Gastrocnemius medialis (tissue), 4 donors: ENCODE measurements at regions not wholly inside any gene's neighbourhood (a gene's known extent, or its start where the extent isn't known, plus 50 kb on each side); places are given as distances from the start of the nearest gene placed in this dataset.

ENCODE experiments used
- ATAC-seq, 2 donors: fragments of 150-250 bp; one replicate each; pipeline ENCODE4 v1.9.1; 2016
- DNase-seq, 2 donors: peaks; one replicate each; pipeline ENCODE4 v3.0.0-alpha.2; 2019
- H3K27ac ChIP-seq, 4 donors: fragments of 200-600 bp; sonication (generic); 1 replicate in 1 of 4; 2 replicates in 3 of 4; pipeline ENCODE4 v1.5.1; 2016 to 2018; ENCODE audit warnings: mild to moderate bottlenecking in 2 of 4, moderate library complexity in 1 of 4
- H3K27me3 ChIP-seq, 3 donors: fragments of 200-600 bp; sonication (generic) in 2 of 3; 1 replicate in 1 of 3; 2 replicates in 2 of 3; pipeline versions ENCODE4 v1.5.1 to v1.6.0; 2016 to 2019; ENCODE audit warnings: mild to moderate bottlenecking in 1 of 3, moderate library complexity in 1 of 3
- H3K36me3 ChIP-seq, 2 donors: fragments of 200-600 bp; sonication (generic) in 1 of 2; one replicate each; pipeline ENCODE4 v1.5.1; 2017 to 2018
- H3K4me1 ChIP-seq, 2 donors: fragments of 200-600 bp; sonication (generic) in 1 of 2; one replicate each; pipeline ENCODE4 v1.5.1; 2016 to 2017; ENCODE audit warnings: mild to moderate bottlenecking in 2 of 2
- H3K4me3 ChIP-seq, 4 donors: fragments of 200-600 bp; sonication (generic) in 3 of 4; 1 replicate in 1 of 4; 2 replicates in 3 of 4; pipeline ENCODE4 v1.5.1; 2016 to 2019; ENCODE audit warnings: mild to moderate bottlenecking in 2 of 4
- H3K9me3 ChIP-seq, 3 donors: fragments of 200-600 bp; sonication (generic) in 2 of 3; 1 replicate in 1 of 3; 2 replicates in 2 of 3; pipeline ENCODE4 v1.5.1; 2016 to 2019
- POLR2A ChIP-seq, 2 donors: fragments of 450-650 bp; IDR thresholded peaks; one replicate each; pipeline ENCODE4 v1.6.1; 2017; ENCODE audit warnings: antibody characterized with exemption in 2 of 2, mild to moderate bottlenecking in 2 of 2, moderate library complexity in 2 of 2
- in situ Hi-C, 4 donors: fragments of 200-750 bp; cut with MboI; loops; one replicate each; pipeline versions ENCODE4 v1.15.0 to v1.8.0; 2017; ENCODE audit warnings: low sequenced_read_pairs in 4 of 4
- intact Hi-C: fragments of 100-400 bp; cut with DNase I; formaldehyde crosslinking; loops from one replicate; pipeline ENCODE4 v1.15.1; 2023; ENCODE audit warnings: low total_unique reads
- TF ChIP-seq, protein P1 (sequence below), 5 experiments: fragments of 450-650 bp in 3 of 5; fragments of 200-600 bp in 2 of 5; sonication (generic) in 2 of 5; IDR thresholded peaks in 4 of 5; conservative IDR thresholded peaks in 1 of 5; 1 replicate in 4 of 5; 2 replicates in 1 of 5; pipeline ENCODE4 v1.5.1; 2016 to 2019; ENCODE audit warnings: antibody characterized with exemption in 5 of 5, mild to moderate bottlenecking in 3 of 5, moderate library complexity in 3 of 5

- intact Hi-C loops (no loop called here), in situ Hi-C loops (no loop called here)
- Histone ChIP-seq H3K4me1 (no peaks in the 10 kb centered on the region), H3K4me3 (no peak overlapping the region), H3K36me3 (no peaks in the 10 kb centered on the region), H3K27ac (no peak overlapping the region), H3K27me3 (no peaks in the 10 kb centered on the region), H3K9me3 (no peaks in the 10 kb centered on the region)
- DNase-seq (no peak), ATAC-seq (no peak)
- TF ChIP-seq, protein P1, sequence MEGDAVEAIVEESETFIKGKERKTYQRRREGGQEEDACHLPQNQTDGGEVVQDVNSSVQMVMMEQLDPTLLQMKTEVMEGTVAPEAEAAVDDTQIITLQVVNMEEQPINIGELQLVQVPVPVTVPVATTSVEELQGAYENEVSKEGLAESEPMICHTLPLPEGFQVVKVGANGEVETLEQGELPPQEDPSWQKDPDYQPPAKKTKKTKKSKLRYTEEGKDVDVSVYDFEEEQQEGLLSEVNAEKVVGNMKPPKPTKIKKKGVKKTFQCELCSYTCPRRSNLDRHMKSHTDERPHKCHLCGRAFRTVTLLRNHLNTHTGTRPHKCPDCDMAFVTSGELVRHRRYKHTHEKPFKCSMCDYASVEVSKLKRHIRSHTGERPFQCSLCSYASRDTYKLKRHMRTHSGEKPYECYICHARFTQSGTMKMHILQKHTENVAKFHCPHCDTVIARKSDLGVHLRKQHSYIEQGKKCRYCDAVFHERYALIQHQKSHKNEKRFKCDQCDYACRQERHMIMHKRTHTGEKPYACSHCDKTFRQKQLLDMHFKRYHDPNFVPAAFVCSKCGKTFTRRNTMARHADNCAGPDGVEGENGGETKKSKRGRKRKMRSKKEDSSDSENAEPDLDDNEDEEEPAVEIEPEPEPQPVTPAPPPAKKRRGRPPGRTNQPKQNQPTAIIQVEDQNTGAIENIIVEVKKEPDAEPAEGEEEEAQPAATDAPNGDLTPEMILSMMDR (IDR thresholded peaks at IDR 0.05 in 4 of 5, conservative IDR thresholded peaks at IDR 0.05 in 1 of 5): no peak
- TF ChIP-seq POLR2A (IDR thresholded peaks at IDR 0.05): no peak
Measured at GRCh38 chr10:108877095-108877561, 1046.2 kb downstream of the XPNPEP1 start.

DNA sequence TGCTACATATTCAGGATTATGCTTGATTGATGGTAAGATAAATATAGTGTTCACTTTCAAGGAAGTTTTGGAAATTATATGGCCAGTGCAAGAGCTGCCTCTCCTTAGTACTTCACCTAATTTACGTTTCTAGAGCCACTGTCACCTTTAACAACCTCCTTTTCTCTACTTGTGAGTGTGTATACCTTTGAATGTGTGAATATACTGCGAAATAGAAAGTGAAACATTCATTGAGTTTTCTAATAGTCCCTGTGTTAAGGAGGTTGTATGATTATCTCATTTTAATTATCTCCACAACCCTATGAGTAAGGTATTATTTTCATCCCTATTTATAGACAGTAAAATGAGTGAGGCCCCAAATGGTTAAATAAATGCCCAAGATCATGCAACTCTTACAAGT, 1050.5 kb downstream of the XPNPEP1 start:
- Histone ChIP-seq H3K4me1 (no peaks in the 10 kb centered on the region), H3K27ac (no peak overlapping the region), H3K9me3 (no peaks in the 10 kb centered on the region), H3K4me3 (no peak overlapping the region), H3K36me3 (no peaks in the 10 kb centered on the region), H3K27me3 (no peaks in the 10 kb centered on the region)
- no peak for DNase-seq
- no peak for TF ChIP-seq POLR2A (IDR thresholded peaks at IDR 0.05)
- TF ChIP-seq, protein P1 (IDR thresholded peaks at IDR 0.05 in 4 of 5, conservative IDR thresholded peaks at IDR 0.05 in 1 of 5): no peak
- intact Hi-C loops (no loop called here), in situ Hi-C loops (no loop called here)
- no peak for ATAC-seq

GRCh38 chr10:108868881-108869280, 1054.4 kb downstream of the XPNPEP1 start:
- no peaks in the 10 kb centered on the region for H3K27me3 ChIP-seq
- no peak overlapping the region for H3K27ac ChIP-seq
- H3K36me3 ChIP-seq: no peaks in the 10 kb centered on the region
- in situ Hi-C loops: no loop called here
- intact Hi-C loops: no loop called here
- no peak for DNase-seq
- H3K9me3 ChIP-seq: no peaks in the 10 kb centered on the region
- no peak overlapping the region for H3K4me3 ChIP-seq
- TF ChIP-seq, protein P1 (IDR thresholded peaks at IDR 0.05 in 4 of 5, conservative IDR thresholded peaks at IDR 0.05 in 1 of 5): no peak
- no peak for TF ChIP-seq POLR2A (IDR thresholded peaks at IDR 0.05)
- ATAC-seq: no peak
- no peaks in the 10 kb centered on the region for H3K4me1 ChIP-seq

DNA sequence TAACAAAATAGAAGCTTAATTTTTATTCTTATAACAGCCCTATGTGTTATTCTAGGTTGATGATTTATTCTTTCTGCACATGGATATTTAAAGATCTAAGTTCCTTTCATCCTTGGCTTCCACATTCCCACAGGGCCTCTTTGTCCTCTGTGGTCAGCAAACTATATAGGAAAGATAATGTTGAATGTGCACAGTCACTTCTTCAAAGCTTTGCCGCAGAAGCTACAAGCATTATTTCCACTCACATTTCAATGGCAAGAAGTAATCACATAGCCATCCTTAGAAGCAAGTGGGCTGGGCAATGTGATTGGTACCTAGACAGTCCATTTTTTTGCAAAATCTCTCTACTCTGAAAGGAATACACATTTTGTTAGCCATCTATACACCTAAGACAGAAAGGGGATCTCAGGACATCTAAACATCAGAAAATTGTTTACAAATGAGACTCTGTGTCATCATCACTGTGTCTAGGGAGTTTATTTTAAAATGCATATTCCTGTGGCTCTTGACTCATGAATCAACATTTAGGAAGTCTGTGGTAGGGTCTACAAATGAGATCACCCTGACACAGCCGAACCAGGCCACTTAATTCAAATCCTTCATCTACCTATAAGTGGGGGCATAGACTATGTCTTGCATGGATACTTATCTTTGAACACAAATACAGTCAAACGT, 1060.5 kb downstream of the XPNPEP1 start:
- Histone ChIP-seq H3K27me3 (no peaks in the 10 kb centered on the region), H3K36me3 (no peaks in the 10 kb centered on the region), H3K9me3 (no peaks in the 10 kb centered on the region), H3K27ac (no peak overlapping the region), H3K4me3 (no peak overlapping the region), H3K4me1 (no peaks in the 10 kb centered on the region)
- TF ChIP-seq POLR2A (IDR thresholded peaks at IDR 0.05): no peak
- TF ChIP-seq, protein P1 (IDR thresholded peaks at IDR 0.05 in 4 of 5, conservative IDR thresholded peaks at IDR 0.05 in 1 of 5): no peak
- intact Hi-C loops: no loop called here
- in situ Hi-C loops: no loop called here
- DNase-seq: no peak
- no peak for ATAC-seq
